ENCODE measurements at regions not wholly inside any gene's neighbourhood (a gene's known extent, or its start where the extent isn't known, plus 50 kb on each side); places are given as distances from the start of the nearest gene placed in this dataset.

DNA sequence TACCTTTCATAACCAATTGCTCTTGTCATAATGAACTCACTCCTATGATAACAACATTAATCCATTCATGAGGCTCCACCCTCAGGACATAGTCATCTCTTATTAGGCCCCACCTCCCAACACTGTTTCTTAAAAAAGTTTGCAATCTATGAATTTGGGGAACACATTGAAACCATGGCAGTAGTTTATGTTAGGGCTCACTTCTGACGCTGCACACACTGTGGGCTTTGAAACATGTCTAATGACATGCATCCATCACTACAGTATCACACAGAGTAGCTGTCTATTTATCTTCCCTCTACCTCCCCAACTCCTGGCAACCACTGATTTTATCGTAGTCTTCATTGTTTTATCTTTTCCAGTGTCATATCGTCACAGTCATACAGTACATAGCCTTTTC is 299.8 kb downstream of the GLRX3 start:
- 29% methylated on average over 3 of the region's 3 CpGs for WGBS, 2 experiments (ENCODE audit: low coverage in 1 of 2, low lambda C conversion rate in 2 of 2, missing lambda C conversion rate in 2 of 2)
- no peak for DNase-seq
- Histone ChIP-seq H3K9me2 (ENCODE audit: insufficient read depth) (no peaks in the 10 kb centered on the region), H3K4me2 (ENCODE audit: unreplicated experiment) (no peak overlapping the region), H3K4me1 (ENCODE audit: insufficient read depth) (no peaks in the 10 kb centered on the region), H3K9me3 (ENCODE audit: low read depth) (no peaks in the 10 kb centered on the region), H4K20me1 (ENCODE audit: insufficient read depth) (no peaks in the 10 kb centered on the region), H2AFZ (no peak overlapping the region), H3K9ac (no peak overlapping the region), H3K79me2 (ENCODE audit: insufficient read depth) (no peaks in the 10 kb centered on the region), H3K36me3 (ENCODE audit: low read depth) (no peaks in the 10 kb centered on the region), H3K27me3 (replicated peaks; ENCODE audit: insufficient read depth) (no peaks in the 10 kb centered on the region), H3K4me3 (no peak overlapping the region), H3F3A (ENCODE audit: insufficient read depth) (no peaks in the 10 kb centered on the region), H3K27ac (no peak overlapping the region)
- in situ Hi-C loops (cut with MboI), result no loop called here
- TF ChIP-seq EZH2phosphoT487 (IDR thresholded peaks at IDR 0.05; ENCODE audit: insufficient read depth, low read depth) (no peak), EZH2 (IDR thresholded peaks at IDR 0.05; ENCODE audit: insufficient read depth, poor library complexity, severe bottlenecking) (no peak)

DNA sequence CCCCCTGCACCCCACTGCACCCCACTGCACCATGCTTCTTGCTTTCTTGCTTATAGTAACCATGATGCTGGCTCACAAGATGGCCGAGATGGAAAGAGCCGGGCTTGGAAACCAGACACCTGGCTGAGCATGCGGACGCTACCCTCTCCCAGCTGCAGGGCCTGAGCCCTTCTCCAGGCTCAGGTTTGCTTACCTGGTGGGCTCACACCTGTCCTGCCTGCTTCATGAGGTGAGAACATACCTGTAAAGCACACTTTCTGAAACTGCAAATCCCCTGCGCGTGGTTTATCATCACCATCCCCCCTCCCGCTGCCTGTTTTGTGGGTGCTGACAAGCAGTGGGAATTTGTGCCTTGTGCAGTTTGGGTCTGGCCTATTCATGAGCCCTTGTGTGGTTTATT is 302.7 kb downstream of the GLRX3 start:
- Histone ChIP-seq H3K9me3 (ENCODE audit: low read depth) (no peaks in the 10 kb centered on the region), H3K4me1 (ENCODE audit: insufficient read depth) (no peaks in the 10 kb centered on the region), H3F3A (ENCODE audit: insufficient read depth) (no peaks in the 10 kb centered on the region), H3K4me3 (no peak overlapping the region), H3K79me2 (ENCODE audit: insufficient read depth) (no peaks in the 10 kb centered on the region), H3K27ac (no peak overlapping the region), H2AFZ (no peak overlapping the region), H3K9ac (no peak overlapping the region), H3K4me2 (ENCODE audit: unreplicated experiment) (no peak overlapping the region), H3K9me2 (ENCODE audit: insufficient read depth) (no peaks in the 10 kb centered on the region), H3K27me3 (replicated peaks; ENCODE audit: insufficient read depth) (no peaks in the 10 kb centered on the region), H4K20me1 (ENCODE audit: insufficient read depth) (no peaks in the 10 kb centered on the region), H3K36me3 (ENCODE audit: low read depth) (no peaks in the 10 kb centered on the region)
- whole genome bisulfite sequencing, 2 experiments (ENCODE audit: low coverage in 1 of 2, low lambda C conversion rate in 2 of 2, missing lambda C conversion rate in 2 of 2), result 56 to 57% methylated on average over 7 of the region's 7 CpGs
- in situ Hi-C loops (cut with MboI), result no loop called here
- TF ChIP-seq EZH2phosphoT487 (IDR thresholded peaks at IDR 0.05; ENCODE audit: insufficient read depth, low read depth) (no peak), EZH2 (IDR thresholded peaks at IDR 0.05; ENCODE audit: insufficient read depth, poor library complexity, severe bottlenecking) (no peak)
- DNase-seq, result no peak

DNA sequence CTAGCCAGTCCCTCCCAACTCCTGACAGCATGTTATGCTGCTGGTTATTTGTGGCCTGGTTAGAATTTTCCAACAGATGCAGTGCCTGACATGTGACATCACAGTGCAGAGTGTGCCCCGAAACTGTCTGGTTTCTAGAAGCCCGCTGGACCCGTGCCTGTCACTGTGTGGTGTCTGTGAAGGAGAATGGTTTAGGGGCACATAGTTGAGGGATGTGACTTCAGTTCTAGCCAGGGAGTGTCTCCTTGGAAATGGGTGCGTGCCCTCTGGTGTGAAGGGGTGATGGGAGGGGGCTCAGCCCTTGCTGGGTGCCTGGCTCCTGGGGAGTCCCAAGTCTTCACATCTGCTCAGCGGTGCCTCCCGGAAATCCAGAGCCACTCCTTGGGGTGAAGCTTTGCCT is 303.6 kb downstream of the GLRX3 start:
- in situ Hi-C loops (cut with MboI), result no loop called here
- Histone ChIP-seq H3K9ac (no peak overlapping the region), H3K27me3 (replicated peaks; ENCODE audit: insufficient read depth) (no peaks in the 10 kb centered on the region), H3K79me2 (ENCODE audit: insufficient read depth) (no peaks in the 10 kb centered on the region), H3K9me3 (ENCODE audit: low read depth) (no peaks in the 10 kb centered on the region), H3K9me2 (ENCODE audit: insufficient read depth) (no peaks in the 10 kb centered on the region), H4K20me1 (ENCODE audit: insufficient read depth) (no peaks in the 10 kb centered on the region), H3F3A (ENCODE audit: insufficient read depth) (no peaks in the 10 kb centered on the region), H3K4me3 (no peak overlapping the region), H3K4me1 (ENCODE audit: insufficient read depth) (no peaks in the 10 kb centered on the region), H3K27ac (no peak overlapping the region), H3K4me2 (ENCODE audit: unreplicated experiment) (no peak overlapping the region), H2AFZ (no peak overlapping the region), H3K36me3 (ENCODE audit: low read depth) (no peaks in the 10 kb centered on the region)
- TF ChIP-seq EZH2 (IDR thresholded peaks at IDR 0.05; ENCODE audit: insufficient read depth, poor library complexity, severe bottlenecking) (no peak), EZH2phosphoT487 (IDR thresholded peaks at IDR 0.05; ENCODE audit: insufficient read depth, low read depth) (no peak)
- DNase-seq, result no peak
- WGBS, 2 experiments (ENCODE audit: low coverage in 1 of 2, low lambda C conversion rate in 2 of 2, missing lambda C conversion rate in 2 of 2), result 25 to 41% methylated on average over 6 of the region's 6 CpGs

DNA sequence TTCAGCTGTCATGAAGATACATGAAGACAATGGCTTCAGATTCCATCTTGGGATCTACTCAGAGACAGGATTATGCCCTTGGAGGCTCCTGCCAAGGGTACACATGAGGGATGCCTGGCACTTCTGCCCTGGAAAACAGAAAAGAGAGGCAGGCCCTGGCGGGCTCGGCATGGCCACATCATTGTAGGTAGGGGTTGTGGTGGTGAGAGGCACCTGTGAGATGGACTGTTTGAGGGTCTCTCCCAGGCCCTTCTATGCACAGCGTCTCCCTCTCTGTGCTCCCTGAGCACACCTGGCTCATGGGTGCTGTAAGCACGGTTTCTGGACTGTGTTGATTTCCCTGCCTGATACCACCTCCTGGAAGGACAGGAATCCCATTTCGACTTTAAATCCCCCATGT is 304.3 kb downstream of the GLRX3 start:
- H2AFZ ChIP-seq, result no peak overlapping the region
- in situ Hi-C loops (cut with MboI), result no loop called here
- no peaks in the 10 kb centered on the region for H3K9me3 ChIP-seq (ENCODE audit: low read depth)
- H3K9ac ChIP-seq, result no peak overlapping the region
- no peaks in the 10 kb centered on the region for H3F3A ChIP-seq (ENCODE audit: insufficient read depth)
- WGBS, 2 experiments (ENCODE audit: low coverage in 1 of 2, low lambda C conversion rate in 2 of 2, missing lambda C conversion rate in 2 of 2), result 23 to 35% methylated on average over 5 of the region's 5 CpGs
- TF ChIP-seq EZH2 (IDR thresholded peaks at IDR 0.05; ENCODE audit: insufficient read depth, poor library complexity, severe bottlenecking) (no peak), EZH2phosphoT487 (IDR thresholded peaks at IDR 0.05; ENCODE audit: insufficient read depth, low read depth) (no peak)
- H3K27me3 ChIP-seq (replicated peaks; ENCODE audit: insufficient read depth), result no peaks in the 10 kb centered on the region
- no peak overlapping the region for H3K4me2 ChIP-seq (ENCODE audit: unreplicated experiment)
- H3K36me3 ChIP-seq (ENCODE audit: low read depth), result no peaks in the 10 kb centered on the region
- no peaks in the 10 kb centered on the region for H3K9me2 ChIP-seq (ENCODE audit: insufficient read depth)
- no peaks in the 10 kb centered on the region for H3K79me2 ChIP-seq (ENCODE audit: insufficient read depth)
- no peak overlapping the region for H3K27ac ChIP-seq
- no peaks in the 10 kb centered on the region for H4K20me1 ChIP-seq (ENCODE audit: insufficient read depth)
- H3K4me1 ChIP-seq (ENCODE audit: insufficient read depth), result no peaks in the 10 kb centered on the region
- no peak for DNase-seq
- no peak overlapping the region for H3K4me3 ChIP-seq

DNA sequence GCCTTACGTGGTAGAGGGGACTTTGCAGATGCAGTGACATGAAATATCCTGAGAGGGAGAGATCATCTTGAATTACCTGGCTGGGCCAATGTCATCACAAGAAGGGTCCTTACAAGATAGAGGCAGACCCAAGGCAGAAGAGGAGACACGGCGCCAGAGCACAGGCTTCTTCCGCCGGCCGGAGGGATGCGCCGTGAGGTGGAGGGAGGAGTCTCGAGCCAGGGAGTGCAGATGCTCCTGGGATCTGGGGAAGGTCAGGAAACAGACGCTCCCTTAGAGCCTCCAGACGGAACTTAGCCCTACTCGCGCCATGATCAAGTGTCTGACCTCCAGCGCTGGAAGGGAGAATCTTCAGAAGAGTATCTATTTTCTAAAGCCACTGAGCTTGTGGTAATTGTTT is 304.8 kb downstream of the GLRX3 start:
- no peaks in the 10 kb centered on the region for H3K9me2 ChIP-seq (ENCODE audit: insufficient read depth)
- no peak overlapping the region for H3K4me2 ChIP-seq (ENCODE audit: unreplicated experiment)
- WGBS, 2 experiments (ENCODE audit: low coverage in 1 of 2, low lambda C conversion rate in 2 of 2, missing lambda C conversion rate in 2 of 2), result 20% methylated on average over 14 of the region's 14 CpGs
- no peak overlapping the region for H3K27ac ChIP-seq
- H3K4me1 ChIP-seq (ENCODE audit: insufficient read depth), result no peaks in the 10 kb centered on the region
- DNase-seq, result no peak
- in situ Hi-C loops (cut with MboI), result no loop called here
- H3K79me2 ChIP-seq (ENCODE audit: insufficient read depth), result no peaks in the 10 kb centered on the region
- H4K20me1 ChIP-seq (ENCODE audit: insufficient read depth), result no peaks in the 10 kb centered on the region
- H3K36me3 ChIP-seq (ENCODE audit: low read depth), result no peaks in the 10 kb centered on the region
- H3K27me3 ChIP-seq (replicated peaks; ENCODE audit: insufficient read depth), result no peaks in the 10 kb centered on the region
- H3K9ac ChIP-seq, result no peak overlapping the region
- TF ChIP-seq EZH2phosphoT487 (IDR thresholded peaks at IDR 0.05; ENCODE audit: insufficient read depth, low read depth) (no peak), EZH2 (IDR thresholded peaks at IDR 0.05; ENCODE audit: insufficient read depth, poor library complexity, severe bottlenecking) (no peak)
- H3K9me3 ChIP-seq (ENCODE audit: low read depth), result no peaks in the 10 kb centered on the region
- H3K4me3 ChIP-seq, result no peak overlapping the region
- H2AFZ ChIP-seq, result no peak overlapping the region
- no peaks in the 10 kb centered on the region for H3F3A ChIP-seq (ENCODE audit: insufficient read depth)

Data from GM23248 (cell line).